ENCODE measurements at regions not wholly inside any gene's neighbourhood (a gene's known extent, or its start where the extent isn't known, plus 50 kb on each side); places are given as distances from the start of the nearest gene placed in this dataset.
"Not testable (repeated sequence)": the region's sequence is repeated elsewhere in the genome, so short reads cannot be mapped to it uniquely, and the experiment has no call there.

DNA sequence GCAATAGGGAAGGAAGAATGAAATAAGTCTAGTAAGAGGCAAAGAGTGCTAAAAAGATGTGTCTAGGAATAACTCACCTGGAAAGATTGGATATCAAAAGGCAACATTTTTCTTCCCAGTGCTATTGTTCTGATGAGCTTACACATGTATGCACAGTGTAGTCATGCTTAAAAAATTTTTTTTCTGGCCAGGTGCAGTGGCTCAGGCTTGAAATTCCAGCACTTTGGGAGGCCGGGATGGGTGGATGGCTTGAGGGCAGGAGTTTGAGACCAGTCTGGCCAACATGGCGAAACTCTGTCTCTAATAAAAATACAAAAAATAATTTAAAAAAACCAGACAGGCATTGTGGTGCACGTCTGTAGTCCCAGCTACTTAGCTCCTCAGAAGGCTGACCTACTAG lies 795.8 kb upstream of the IGFBP7 start:
- no peak for DNase-seq (ENCODE audit: low spot score)

DNA sequence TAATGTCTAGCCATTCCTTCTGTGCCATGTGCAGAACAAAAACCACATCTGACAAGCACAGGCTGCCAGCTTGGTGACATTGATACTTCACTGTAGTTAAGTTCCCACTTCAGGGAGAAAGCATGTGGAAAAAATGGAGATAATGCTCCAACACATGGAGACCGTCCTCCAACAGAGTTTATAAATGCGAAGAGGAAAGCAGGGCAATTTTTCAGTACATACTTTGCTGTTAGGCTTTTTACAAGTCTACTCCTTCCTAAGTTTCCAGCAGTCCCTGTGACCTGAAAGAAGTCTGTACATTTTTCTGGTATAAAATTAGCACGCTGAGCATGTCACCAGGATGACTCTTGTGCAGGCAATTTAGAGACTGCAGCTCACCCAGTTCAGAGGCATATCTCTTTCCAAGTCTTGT lies 766.9 kb upstream of the IGFBP7 start:
- DNase-seq (ENCODE audit: low spot score), result no peak

DNA sequence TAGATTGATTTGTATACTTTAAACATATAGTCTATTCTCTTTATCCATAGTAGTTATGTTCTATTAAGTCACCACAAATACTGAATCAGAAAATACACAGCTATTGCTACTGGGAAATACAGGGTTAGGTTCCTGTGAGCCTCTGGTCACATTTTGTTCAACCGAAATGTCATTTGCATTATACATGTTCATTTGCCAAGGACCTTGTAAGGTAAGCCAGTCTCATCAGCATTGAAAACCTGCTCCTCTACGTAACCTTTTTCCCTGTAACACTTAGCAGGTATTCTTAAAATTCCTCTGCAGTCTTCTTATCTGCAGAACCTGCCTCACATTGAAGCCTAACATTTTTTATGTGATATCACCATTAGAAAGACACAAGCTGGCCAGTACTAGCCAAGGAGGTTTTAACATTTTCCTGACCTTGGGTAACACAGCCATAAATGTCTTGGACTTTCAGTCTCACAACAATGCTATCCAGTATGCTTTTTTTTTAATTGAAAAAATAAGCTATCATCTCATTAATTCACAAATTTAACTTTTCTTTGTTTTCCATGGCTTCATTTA lies 765.7 kb upstream of the IGFBP7 start:
- no peak for DNase-seq (ENCODE audit: low spot score)

GRCh38 chr4:57866468-57867171 lies 756.4 kb upstream of the IGFBP7 start:
- DNase-seq (ENCODE audit: low spot score), result no peak

GRCh38 chr4:57865264-57865663 lies 755.1 kb upstream of the IGFBP7 start:
- DNase-seq (ENCODE audit: low spot score), result no peak

GRCh38 chr4:57854748-57855147 lies 744.6 kb upstream of the IGFBP7 start:
- no peak for DNase-seq (ENCODE audit: low spot score)

GRCh38 chr4:57850141-57850540 lies 740.0 kb upstream of the IGFBP7 start:
- DNase-seq (ENCODE audit: low spot score), result no peak

DNA sequence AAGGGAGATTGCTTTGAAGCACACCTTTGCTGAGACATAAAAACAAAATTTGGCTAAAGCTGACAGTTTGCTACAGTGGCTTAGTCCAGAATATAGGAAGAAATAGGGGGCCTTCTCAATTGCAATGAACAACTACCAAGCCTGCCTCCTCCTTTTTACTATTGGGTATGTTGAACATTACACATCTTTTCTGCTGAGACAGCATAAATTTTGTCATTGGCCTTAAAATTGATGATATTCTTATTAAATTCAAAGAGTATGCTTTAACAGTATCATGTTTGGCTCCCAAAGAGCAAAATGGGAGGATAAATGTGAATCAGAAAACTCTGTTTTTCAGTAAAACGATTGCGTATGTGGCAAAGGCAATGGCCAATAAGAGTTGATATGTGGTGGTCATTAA lies 721.9 kb upstream of the IGFBP7 start:
- no peak for DNase-seq (ENCODE audit: low spot score)

GRCh38 chr4:57789666-57790065 lies 679.5 kb upstream of the IGFBP7 start:
- no peak for DNase-seq (ENCODE audit: low spot score)

- no peak for DNase-seq (ENCODE audit: low spot score)
These were observed 667.7 kb upstream of the IGFBP7 start for GRCh38 chr4:57777876-57778275.

- DNase-seq (ENCODE audit: low spot score), result no peak
These were observed 664.5 kb upstream of the IGFBP7 start for GRCh38 chr4:57774681-57775080.

GRCh38 chr4:57774171-57774570 lies 664.0 kb upstream of the IGFBP7 start:
- no peak for DNase-seq (ENCODE audit: low spot score)

DNA sequence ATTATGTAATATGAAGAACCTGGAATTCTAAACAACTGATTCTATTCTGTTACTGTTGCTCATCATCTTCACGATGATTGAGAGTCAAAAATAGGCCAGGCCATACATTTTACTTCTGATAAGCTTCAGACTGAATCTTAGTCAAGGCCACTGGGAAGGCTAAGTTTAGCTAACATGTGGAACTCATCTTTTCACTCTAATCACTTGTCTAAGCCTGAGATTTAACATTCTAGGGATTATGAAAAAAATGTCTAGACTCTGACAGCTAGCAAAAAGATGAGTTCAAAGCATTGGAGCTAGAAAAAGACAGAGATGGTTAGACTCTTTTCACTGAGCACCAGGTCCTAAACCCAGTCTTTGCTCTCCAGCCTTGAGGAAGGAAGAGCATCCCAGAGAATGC lies 656.2 kb upstream of the IGFBP7 start:
- DNase-seq (ENCODE audit: low spot score), result no peak

- DNase-seq (ENCODE audit: low spot score), result no peak
These were observed 654.7 kb upstream of the IGFBP7 start for GRCh38 chr4:57764856-57765255.

DNA sequence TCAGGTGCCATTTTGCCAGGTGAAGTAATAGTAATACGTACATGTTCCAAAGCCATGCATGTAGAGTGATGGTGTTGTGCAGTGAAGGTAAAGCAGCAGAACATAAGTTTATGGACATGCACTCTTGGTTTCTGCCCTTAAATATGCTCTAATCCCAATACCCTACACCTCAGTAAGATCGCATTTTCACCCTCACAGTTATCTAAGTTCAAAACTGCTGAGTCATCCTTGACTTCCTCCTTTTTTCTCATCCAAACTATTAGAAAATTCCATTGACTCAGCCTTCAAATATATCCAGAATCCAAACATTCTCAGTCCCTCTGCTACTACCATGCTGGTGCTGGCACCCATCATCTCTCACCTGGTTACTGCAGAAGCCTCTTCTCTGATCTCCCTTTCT lies 652.9 kb upstream of the IGFBP7 start:
- no peak for DNase-seq (ENCODE audit: low spot score)

DNA sequence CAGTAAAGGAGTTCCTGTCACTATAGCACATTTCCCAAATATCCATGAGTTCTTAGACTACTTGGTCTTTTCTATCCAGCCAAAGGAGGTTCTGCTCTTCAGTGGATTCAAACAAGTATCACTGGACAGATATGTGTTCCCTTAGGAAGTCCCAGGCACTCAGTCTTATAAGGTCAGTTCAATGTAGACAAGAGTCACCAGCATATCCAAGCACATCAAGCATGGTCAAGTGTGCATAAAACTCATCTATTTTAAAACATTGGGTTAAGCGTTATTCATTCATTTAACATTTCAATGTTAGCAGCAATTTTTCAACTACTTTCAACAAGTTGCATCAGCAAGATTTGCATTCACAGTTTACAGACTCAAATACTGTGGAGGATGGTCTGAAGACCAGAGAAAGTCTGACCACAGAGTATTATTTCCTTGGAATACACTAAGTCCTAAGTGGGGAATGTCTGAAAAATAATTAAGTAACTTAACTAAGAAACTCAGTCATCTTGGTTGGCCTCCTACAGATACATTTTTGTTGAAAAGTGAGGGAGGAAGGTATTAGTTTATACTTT lies 630.5 kb upstream of the IGFBP7 start:
- no peak for DNase-seq (ENCODE audit: low spot score)

DNA sequence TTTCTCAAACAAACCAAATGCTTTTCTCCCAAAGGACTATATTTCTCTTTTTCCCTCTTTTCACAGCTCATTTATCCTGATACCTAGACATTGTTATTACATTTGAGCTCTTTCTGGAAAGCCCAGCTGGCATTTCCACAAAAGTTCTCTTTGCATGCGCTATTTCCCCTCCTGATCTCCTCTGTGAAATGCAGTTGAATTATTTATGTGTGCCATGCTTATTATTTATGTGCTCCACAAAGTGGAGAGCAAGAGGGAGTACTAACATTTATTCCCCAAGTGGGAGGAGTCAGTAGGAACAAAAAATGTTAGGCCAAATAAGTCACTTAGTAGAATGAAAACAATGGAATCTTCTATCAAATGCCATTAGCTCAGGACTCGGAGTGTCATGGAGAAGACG lies 626.6 kb upstream of the IGFBP7 start:
- no peak for DNase-seq (ENCODE audit: low spot score)

DNA sequence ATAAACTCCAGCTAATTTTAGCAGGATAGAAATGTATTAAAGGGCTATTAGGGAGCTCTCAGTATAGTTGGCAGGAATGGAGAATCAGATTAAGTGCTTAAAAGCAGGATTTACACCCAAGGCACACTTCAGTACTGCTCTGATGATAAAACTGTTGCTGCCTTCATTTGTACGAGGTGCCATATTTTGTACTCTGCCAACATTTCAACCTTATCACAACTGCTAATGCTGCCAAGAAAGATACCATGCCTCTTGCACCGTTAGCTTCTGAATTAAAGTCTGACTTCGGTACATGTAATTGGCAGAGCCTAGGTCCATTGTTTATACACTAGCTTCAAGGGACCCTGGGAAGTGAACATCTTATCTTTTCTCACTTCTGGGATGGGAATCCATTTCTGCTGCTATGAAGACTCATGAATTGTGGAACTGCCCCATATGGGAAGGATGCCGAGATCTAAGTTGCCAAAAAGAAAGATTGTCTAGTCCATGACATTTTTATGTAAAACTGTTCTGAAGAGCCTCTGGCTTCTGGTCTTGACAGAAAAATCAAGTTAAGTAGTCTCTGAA lies 624.0 kb upstream of the IGFBP7 start:
- no peak for DNase-seq (ENCODE audit: low spot score)

GRCh38 chr4:57729775-57730570 lies 619.8 kb upstream of the IGFBP7 start:
- DNase-seq (ENCODE audit: low spot score), result not testable (repeated sequence)

DNA sequence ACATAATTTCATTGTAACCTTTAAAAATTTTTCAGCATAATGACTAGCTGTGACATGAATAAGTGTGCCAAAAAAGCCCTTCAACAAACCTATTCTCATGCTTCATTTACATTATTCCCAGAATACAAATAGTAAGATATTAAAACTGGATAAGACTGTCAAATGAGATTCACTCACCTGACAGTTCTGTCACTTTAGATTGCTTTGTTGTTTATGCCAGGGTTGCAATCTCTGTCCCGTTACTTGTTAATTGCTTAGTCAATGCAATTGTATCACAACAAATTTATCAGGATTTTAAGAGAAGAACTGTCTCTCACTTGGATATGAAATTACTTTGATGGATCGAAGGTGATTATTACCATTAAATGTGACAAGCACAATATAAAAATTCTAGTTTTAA lies 616.0 kb upstream of the IGFBP7 start:
- DNase-seq (ENCODE audit: low spot score), result no peak

DNA sequence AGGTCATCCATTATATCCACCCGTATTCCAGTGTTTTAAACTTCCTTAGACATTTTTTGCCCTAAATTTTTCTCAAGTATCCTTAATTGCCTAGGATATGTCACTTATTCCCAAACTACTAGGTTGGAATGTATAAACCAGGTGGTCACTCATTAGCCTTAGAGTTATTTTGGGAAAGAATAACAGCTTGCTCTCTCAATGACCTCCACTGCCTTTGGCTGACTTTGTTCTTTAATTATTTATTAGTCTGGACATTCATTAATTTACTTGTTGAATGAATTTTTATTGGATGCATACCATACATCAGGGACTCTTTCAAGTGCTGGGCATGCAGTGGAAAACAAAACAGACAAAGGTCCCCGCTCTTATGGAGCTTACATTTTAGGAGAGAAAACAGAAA lies 609.3 kb upstream of the IGFBP7 start:
- no peak for DNase-seq (ENCODE audit: low spot score)

DNA sequence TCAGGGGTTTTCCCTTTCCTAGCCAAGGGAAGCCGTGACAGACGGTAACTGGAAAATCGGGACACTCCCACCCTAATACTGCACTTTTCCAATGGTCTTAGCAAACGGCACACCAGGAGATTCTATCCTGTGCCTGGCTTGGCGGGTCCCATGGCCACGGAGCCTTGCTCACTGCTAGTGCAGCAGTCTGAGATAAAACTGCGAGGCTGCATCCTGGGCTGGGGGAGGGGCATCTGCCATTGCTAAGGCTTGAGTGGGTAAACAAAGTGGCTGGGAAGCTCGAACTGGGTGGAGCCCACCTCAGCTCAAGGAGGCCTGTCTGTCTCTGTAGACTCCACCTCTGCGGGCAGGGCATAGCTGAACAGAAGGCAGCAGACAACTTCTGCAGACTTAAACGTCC lies 604.1 kb upstream of the IGFBP7 start:
- DNase-seq (ENCODE audit: low spot score), result peak; percentile 1
